G401.6 (cell line): ENCODE measurements at regions not wholly inside any gene's neighbourhood (a gene's known extent, or its start where the extent isn't known, plus 50 kb on each side); places are given as distances from the start of the nearest gene placed in this dataset.
"Not testable (repeated sequence)": the region's sequence is repeated elsewhere in the genome, so short reads cannot be mapped to it uniquely, and the experiment has no call there.

Experiments
- FAIRE-seq: peaks from 2 replicates; lab custom pipeline; 2012; peaks lifted over from hg19 to GRCh38; lab: Jason Lieb, UNC

GRCh38 chr11:90391756-90392155 is 168.9 kb upstream of the CHORDC1 start:
- FAIRE-seq, result no peak

GRCh38 chr11:90380206-90380605 is 157.4 kb upstream of the CHORDC1 start:
- no peak for FAIRE-seq

GRCh38 chr11:90373971-90374370 is 151.1 kb upstream of the CHORDC1 start:
- FAIRE-seq, result peak; percentile 17

- FAIRE-seq, result no peak
Observed at GRCh38 chr11:90364527-90364926, 141.7 kb upstream of the CHORDC1 start.

- FAIRE-seq, result no peak
Observed at GRCh38 chr11:90363739-90364138, 140.9 kb upstream of the CHORDC1 start.

- no peak for FAIRE-seq
Observed at GRCh38 chr11:90355200-90355599, 132.4 kb upstream of the CHORDC1 start.

- FAIRE-seq, result no peak
Observed at GRCh38 chr11:90349731-90350130, 126.9 kb upstream of the CHORDC1 start.

- FAIRE-seq, result no peak
Observed at GRCh38 chr11:90344546-90344945, 121.7 kb upstream of the CHORDC1 start.

GRCh38 chr11:90343673-90344072 is 120.8 kb upstream of the CHORDC1 start:
- no peak for FAIRE-seq

GRCh38 chr11:90341986-90342385 is 119.1 kb upstream of the CHORDC1 start:
- no peak for FAIRE-seq

GRCh38 chr11:90332415-90332814 is 109.6 kb upstream of the CHORDC1 start:
- FAIRE-seq, result no peak

- FAIRE-seq, result no peak
Observed at GRCh38 chr11:90330632-90331031, 107.8 kb upstream of the CHORDC1 start.

- no peak for FAIRE-seq
Observed at GRCh38 chr11:90329043-90329442, 106.2 kb upstream of the CHORDC1 start.

- no peak for FAIRE-seq
Observed at GRCh38 chr11:90326647-90327046, 103.8 kb upstream of the CHORDC1 start.

GRCh38 chr11:90323289-90323688 is 100.4 kb upstream of the CHORDC1 start:
- no peak for FAIRE-seq

GRCh38 chr11:90321018-90321417 is 98.2 kb upstream of the CHORDC1 start:
- FAIRE-seq, result no peak

GRCh38 chr11:90318651-90319050 is 95.8 kb upstream of the CHORDC1 start:
- FAIRE-seq, result no peak

GRCh38 chr11:90310210-90310609 is 87.4 kb upstream of the CHORDC1 start:
- FAIRE-seq, result no peak

- no peak for FAIRE-seq
Observed at GRCh38 chr11:90309693-90310092, 86.8 kb upstream of the CHORDC1 start.

- no peak for FAIRE-seq
Observed at GRCh38 chr11:90294526-90294925, 71.7 kb upstream of the CHORDC1 start.

- FAIRE-seq, result no peak
Observed at GRCh38 chr11:90294091-90294490, 71.2 kb upstream of the CHORDC1 start.

GRCh38 chr11:90288212-90288821 is 65.5 kb upstream of the CHORDC1 start:
- FAIRE-seq, result peak; percentile 92

GRCh38 chr11:90286640-90287039 is 63.8 kb upstream of the CHORDC1 start:
- FAIRE-seq, result no peak

- FAIRE-seq, result no peak
Observed at GRCh38 chr11:90284171-90284570, 61.3 kb upstream of the CHORDC1 start.

- not testable (repeated sequence) for FAIRE-seq
Observed at GRCh38 chr11:90282551-90283071, 59.8 kb upstream of the CHORDC1 start.
